GM18502 (cell line): ENCODE measurements at regions not wholly inside any gene's neighbourhood (a gene's known extent, or its start where the extent isn't known, plus 50 kb on each side); places are given as distances from the start of the nearest gene placed in this dataset.

Experiments
- ATAC-seq: cut with Tn5 transposase; IDR thresholded peaks from one replicate; pipeline ENCODE4 v1.9.1; 2021; ENCODE audit warnings: mild to moderate bottlenecking; ENCODE audit not compliant: unreplicated experiment, poor library complexity

DNA sequence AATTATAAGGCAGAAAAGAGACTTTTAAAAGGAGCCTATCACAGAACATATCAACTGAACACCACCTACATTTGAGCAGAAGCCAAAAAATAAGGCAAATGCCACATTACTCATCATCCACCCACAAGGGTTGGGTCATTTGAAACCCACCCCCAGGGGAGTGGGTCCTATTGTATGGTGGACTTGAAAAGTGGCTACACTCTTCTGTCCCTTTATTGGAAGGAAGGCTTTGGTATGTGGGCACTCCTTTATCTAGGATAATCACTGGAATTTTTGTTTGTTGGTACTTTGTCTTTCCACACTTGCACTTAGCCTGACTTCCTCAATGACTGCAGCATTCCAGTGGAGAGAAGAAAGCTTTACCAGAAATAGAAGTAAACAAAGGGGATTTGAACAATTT, 157.2 kb upstream of the COL11A1 start:
- no peak for ATAC-seq

DNA sequence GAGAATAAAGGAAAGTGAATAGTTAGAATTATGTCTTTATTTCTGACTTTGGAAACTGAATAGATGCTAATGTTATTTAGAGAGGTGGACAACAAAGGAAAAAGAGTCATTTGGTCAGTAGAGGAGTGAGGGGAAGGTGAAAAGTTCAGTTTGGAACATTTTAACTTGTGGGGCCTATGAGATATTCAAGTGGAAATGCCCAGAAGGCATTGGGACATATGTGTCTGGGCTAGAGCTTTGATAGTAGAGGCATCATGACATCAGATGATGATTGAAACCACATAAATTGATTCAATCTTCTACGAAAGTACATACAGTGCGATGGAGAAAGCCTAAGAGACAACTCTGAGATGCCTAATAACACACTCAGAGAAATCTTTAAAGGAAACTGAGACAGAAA, 151.7 kb upstream of the COL11A1 start:
- ATAC-seq, result no peak

DNA sequence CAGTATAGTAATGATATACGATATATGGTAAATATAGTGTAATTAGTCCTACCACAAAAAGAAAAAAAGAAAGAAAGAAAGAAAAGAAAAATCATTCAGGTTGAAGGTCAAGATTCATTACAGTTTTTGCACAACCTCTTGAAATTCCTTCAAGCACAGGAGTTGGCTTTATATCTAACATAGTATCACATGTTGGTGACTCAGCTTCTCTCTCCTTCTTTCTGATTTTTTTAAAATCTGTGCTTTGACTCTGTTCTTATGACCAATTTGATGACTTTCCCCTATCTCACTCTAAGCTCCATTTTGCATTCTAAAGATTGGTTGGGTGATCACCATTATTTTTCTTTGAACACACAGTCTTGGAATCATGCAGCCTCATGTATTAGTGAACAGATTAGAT, 148.2 kb upstream of the COL11A1 start:
- ATAC-seq, result no peak

DNA sequence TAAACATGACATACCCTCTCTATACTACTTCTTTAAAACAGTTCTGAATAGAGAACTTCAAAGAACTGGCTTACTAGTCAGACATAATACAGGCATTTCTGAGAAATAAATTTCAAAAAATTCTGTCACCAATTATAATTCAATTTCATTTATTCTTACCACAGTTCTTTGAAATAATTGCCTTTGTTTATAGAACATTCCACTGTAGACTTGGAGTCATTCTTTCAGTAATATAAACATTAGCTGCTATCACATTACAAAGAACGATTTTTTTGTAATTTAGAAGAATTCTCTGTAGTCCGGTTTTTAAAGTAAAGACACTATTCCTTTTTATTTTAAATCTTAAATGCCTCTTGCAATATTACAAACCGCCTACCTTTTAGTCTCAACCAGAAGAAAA, 146.4 kb upstream of the COL11A1 start:
- no peak for ATAC-seq

DNA sequence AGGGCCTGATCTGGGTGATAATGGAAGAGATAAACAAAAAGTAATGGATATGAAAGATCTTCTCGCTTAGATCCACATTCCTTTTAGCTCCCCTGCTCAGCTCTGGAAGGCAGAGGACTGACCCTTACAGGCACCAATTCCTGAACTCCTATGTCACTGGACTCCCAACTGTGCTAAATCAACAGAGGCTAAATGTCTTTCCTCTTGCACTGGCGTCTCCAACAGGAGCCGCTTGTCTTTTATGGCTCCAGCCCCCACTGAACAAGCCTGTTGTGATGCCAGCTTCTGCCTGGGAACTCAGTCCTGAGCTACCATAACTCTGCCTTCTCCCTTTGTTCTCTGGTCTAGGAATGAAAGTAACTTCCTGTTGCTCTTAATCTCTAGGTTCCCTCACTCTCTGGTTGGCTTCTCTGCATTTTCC, 142.1 kb upstream of the COL11A1 start:
- ATAC-seq, result no peak

DNA sequence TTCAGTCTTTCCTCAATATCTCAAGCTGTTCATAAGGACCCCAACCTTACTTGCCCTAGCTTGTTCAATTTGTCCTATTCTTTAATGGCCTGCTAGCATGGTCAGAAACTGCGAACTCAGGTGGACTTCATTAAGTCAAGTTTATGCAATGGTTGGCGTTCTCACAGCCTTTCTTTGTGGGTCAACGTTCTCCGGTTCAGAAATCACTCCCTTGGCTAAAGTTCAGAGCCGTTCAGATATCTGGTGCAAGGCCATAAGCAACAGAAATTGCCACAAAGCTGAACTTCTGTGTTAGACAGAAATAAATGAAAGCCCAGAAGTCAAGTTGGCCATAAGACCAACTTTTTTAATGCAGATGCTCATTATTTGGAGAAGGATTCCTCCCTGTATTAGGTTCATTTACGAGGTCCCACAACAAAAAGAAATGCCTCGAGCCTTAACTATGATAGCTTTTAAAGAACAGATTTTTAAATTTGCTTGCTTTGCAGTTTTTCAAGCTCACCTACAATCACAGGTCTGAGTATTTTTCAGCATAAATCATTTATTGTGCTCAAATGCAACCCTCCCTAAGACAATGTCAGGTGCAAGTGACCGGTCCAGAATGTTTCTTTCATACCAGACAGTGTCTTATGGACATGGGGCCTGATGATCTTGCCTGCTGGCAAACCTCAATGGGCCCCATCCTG, 140.2 kb upstream of the COL11A1 start:
- ATAC-seq, result no peak

DNA sequence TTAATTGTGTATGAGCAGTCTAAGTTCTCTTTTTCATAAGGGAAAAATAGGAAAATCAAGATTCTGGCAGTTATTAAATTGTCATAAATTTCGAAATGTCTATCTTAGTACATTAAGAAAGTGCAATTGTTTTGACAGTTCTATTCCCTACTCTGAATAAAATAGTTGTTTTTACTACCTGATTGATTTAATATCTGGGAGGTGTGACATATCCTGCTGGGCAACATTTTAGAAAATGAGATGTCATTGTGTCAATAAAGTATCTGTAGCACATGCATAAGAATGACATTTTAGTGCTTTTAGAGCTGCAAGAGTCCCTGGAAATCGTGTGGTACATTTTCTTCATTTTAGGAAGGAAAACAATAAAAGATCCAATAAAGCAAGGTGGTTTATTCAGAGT, 139.2 kb upstream of the COL11A1 start:
- no peak for ATAC-seq

DNA sequence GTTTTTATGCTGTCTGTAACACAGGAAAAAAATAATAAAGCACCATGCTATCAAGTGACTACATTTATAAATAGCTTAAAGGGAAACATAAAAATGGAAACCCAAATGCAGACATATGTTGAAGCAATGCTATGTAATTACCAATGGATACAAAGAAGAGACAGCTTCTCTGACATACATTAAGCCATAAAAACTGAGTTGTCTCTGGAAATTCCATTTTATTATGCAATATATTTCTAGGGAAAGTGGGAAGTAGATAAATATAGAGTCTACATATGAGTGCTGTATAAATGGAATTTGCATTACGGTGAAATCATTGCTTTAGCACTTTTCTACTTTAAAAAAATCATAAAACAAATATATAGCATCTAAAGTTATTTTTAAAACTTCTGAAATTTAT, 135.2 kb upstream of the COL11A1 start:
- ATAC-seq, result no peak

DNA sequence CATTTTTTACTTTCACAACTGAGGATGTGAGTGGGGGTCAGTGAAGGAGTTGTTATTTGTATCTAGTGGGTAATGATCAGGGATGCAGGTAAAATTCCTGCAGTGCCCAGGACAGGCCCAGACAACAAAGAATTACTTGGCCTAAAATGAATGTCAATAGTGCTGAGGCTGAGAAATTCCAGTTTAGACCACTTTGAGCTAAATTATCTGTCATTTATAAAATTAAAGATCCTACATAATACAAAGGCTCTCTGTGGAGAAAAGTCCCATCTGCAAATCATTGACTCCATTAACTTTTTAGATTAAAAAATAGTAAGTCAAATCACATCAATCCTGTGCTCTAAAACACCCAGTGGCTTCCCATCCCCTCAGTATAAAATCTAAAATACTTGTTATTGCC, 130.7 kb upstream of the COL11A1 start:
- no peak for ATAC-seq

DNA sequence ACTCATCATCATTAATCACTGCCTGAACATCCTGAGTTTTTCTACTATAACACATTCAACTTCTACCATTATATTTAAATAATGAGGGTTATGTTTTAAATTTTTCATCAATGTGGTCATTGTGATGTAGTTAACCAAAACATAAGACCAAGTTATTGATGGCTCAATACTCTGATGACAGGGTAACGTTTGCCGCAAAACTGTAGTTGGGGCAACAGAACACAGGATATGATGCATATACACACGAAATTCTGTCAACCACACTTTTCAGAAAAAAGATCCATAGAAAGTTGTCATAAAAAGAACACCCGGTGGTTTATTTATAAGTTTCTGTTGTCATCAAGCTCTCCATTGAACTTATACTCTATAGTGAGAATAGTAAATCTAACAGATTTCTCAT, 121.7 kb upstream of the COL11A1 start:
- no peak for ATAC-seq

DNA sequence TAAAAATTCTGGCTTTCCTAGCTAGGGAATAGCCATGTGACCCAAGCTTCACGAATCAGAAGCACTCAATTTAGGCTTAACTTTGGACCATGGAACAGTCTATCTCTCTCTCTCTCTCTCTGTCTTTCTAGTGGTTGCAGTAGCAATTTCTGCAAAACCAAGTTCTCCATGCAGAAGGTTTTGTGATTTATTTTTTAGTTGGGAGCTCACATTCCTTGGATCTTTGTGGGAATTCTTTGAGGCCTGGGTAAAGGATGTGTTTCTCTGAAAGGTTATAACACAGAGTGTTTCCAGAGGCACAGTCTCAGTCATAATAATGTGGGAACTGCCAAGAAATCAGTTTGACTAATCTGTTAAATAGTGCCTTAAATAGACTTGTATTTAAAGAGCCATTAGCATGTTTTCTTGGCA, 112.3 kb upstream of the COL11A1 start:
- no peak for ATAC-seq

DNA sequence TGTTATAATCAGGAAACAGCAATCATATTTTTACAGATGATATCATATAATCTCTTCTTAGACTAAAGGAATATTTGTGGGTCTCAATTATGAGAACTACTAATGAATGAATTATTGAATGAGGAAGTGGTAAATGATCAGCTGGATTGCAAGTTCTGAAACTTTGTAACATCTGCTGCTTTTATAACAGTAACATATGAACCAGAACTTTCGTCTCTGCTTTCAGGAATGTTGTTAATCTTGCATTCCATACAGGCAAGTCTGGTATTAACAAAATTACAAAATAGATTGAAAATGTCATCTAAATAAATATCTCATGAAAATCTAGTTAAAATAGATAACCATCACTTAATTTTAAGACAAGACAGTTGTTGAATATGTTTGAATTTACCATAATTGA, 110.5 kb upstream of the COL11A1 start:
- ATAC-seq, result no peak

DNA sequence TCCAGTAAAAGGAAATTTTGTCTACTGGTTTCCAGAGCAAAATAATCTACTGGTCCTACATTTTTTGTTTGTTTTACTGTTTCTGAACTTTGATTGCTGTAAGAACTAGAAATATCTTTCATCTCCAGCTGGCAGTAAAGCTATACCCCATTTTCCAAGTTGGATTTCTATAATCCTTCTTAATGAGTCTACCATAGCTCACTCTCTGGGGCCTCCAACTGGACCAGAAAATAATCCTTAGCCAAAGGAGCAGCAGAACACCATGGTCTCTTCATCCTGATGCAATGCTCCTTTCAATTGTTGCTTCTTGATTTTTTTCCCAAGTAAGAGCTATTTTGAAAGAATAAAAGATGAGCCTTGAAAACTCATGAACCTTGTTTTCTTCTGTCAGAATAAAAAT, 110.0 kb upstream of the COL11A1 start:
- no peak for ATAC-seq

DNA sequence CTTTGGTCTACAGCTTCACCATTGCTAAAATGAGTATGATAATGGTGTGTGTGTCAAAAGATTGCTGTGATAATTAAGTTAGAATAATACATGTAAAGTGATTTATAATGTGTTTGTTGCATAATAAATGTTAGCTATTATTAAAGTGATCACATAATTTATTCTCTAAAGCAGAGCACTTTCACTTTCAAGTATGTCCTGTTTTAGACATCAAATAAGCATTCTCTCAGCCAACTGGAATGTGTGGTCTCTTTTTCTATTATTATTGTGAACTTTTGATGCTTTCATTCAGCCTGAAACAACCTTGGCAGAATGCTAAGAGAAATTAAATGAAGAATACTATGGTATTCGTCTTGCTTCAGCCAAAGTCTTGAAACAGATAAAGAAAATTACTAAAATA, 102.8 kb upstream of the COL11A1 start:
- ATAC-seq, result no peak

DNA sequence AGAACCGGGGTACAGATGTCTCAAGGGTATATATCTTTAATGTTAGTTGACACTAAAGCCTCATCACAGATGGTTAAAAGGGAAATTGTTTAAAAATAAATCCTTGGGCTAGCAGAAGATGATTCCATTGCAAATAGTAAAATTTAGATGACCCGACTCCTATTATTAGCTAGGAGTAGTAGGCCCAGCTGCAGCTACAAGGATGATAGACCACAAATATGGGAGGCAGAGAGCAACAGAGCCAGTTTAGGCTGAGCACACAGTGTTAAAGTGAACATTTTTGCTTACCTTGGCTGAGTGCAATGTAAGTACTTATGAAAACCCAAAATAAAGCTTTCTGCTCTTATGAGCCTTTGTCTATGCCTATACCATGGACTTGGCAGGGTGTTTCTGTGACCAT, 100.5 kb upstream of the COL11A1 start:
- no peak for ATAC-seq

DNA sequence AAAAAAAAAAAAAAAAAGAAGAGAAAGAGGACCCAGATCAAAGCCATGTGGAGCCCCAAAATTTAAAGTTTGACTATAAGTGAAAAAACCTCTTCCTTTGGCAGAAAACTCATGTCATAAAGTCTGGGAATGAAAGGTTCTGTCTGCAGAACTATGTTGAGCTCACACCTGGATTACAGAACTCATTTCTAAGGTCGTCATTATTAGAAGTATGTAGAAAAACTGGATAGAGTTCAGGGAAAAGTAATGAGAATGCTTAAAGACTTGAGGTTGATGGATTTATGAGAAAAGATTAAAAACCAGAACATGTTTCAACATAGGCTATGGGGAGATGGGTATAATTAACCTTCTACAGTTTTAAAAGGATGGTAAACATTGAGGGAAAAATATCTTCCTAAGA, 90.7 kb upstream of the COL11A1 start:
- ATAC-seq, result no peak

DNA sequence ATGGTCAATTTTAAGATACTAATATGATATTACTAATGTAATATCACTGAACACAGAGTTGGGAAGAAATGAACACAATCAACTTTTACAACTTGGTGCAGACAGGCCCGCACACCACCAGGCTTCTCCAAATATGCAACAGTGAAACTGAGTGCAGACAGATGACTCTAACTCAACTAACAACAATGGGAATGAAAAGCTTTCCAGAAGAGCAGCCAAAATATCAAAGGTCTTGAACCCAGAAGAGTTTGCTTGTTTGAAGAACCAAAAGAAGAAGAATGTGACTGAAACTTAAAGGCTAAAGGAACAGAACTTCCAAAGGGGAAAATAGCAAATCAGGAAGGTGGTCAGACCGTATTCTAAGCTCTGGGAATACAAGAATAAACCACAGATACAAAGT, 89.8 kb upstream of the COL11A1 start:
- ATAC-seq, result no peak

DNA sequence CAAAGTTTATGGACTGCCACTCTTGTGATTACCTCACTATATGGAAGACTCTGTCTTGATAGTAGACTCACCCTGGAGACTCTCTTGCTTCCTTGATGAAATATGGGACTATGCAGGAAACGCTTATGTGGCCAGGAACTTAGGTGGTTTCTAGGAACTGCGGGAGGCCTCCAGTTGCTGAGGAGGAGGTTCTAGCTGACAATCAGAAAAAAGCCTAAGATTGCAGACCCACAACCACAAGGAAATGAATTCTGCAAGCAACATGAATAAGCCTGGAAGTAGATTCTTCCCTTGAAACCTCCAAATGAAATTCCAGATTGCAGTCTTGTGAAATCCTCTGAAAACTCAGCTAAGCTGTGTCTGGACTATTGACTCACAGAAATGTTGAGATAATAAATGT, 88.9 kb upstream of the COL11A1 start:
- no peak for ATAC-seq

DNA sequence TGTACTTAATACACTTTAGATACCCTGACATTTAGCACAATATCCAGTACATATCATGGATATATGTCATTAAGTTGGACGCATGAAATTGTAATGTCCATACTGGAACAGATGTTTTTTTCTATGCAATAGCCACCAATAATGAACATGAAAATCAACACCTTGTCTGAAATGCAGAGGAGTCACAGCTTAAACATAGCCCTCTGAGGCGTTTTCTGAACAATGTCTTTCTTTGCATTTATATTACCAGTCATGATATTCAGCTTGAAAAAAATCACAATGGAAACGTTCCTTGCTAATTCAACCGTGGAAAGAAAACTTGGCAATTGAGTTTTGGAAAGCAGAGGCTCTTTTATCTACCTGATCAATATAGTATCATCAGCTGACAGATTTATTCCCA, 86.7 kb upstream of the COL11A1 start:
- no peak for ATAC-seq

DNA sequence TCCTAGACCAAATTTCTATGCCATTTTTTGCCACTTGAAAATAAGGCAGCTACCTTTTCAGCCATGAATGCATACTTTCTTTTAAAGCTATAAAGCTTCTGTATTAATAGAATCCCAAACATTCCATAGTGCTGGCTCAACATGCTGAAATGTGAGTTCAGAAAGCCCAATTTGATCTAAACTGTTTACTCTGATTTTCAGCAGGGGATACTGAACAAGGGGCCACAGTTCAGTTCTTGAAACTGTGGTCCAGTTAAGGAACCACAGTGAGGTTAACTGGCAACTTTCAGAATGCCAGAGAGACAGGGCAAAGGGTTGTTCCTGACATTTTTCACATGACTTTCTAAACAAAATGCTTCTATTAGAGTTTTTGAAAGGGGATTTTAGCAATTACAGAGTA, 85.7 kb upstream of the COL11A1 start:
- no peak for ATAC-seq

DNA sequence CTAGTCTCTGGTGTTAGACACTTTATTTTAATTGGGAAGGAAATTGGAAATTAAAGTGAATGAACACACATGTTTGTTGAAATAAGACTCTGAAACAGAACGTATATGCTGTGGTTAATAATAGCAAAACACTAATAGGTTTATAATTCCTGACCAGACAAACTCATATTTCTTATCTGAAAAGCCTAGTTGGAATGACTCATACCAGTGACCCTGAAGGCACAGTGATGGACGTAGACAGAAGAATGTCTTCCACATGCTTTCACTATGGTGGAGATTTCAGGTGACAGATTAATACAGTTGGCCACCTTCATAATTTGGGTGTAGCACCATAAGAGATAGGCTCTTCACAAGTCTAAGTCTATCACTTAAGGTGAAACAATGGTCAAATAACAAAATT, 83.0 kb upstream of the COL11A1 start:
- ATAC-seq, result no peak

DNA sequence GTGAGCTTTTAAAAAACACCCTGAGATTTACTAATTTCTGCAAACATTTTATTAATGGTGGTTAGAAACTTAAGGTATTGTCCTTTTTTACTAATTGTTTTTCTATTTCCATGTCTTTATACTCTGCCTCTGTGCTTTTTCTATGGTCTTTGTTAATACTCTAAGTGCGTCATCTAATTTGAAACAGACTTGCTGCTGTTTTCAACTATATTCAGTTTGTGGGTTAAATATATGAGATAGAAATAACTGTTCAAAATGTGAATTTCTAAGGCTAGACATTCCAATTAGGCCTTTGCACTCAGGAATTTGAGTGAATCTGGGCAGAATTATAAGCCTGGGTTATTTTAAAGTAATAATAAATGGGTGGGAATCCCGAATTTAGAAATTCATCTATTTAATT, 82.4 kb upstream of the COL11A1 start:
- ATAC-seq, result no peak

DNA sequence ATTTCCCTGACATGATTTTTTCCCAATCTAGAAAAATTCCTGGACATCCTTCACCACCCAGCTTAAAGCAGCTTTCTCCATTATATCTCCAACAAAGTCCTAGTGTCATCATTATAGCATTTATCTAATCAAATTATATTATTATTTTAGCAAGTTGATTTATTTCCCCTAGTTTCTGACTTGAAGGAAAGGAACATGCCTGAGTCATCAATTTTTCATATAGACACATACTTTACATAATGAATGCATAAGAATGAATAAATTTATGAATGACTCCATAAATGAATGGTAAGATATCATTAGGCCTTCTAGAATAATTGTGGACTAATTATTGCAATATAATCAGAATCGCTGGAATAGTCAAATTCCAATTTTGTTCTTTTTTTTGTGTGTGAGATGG, 79.4 kb upstream of the COL11A1 start:
- no peak for ATAC-seq
